PC-9 (cell line): ENCODE measurements at regions not wholly inside any gene's neighbourhood (a gene's known extent, or its start where the extent isn't known, plus 50 kb on each side); places are given as distances from the start of the nearest gene placed in this dataset.

Source experiments
- CTCF ChIP-seq: fragments of 200-600 bp; sonication (generic); conservative IDR thresholded peaks from 2 replicates; pipeline ENCODE4 v1.6.1; 2017; ENCODE audit warnings: mixed run types, antibody characterized with exemption, mild to moderate bottlenecking, moderate library complexity
- EZH2 ChIP-seq: fragments of 200-600 bp; sonication (generic); IDR thresholded peaks from 2 replicates; pipeline ENCODE4 v1.8.0; 2017; ENCODE audit warnings: antibody characterized with exemption, low read depth

DNA sequence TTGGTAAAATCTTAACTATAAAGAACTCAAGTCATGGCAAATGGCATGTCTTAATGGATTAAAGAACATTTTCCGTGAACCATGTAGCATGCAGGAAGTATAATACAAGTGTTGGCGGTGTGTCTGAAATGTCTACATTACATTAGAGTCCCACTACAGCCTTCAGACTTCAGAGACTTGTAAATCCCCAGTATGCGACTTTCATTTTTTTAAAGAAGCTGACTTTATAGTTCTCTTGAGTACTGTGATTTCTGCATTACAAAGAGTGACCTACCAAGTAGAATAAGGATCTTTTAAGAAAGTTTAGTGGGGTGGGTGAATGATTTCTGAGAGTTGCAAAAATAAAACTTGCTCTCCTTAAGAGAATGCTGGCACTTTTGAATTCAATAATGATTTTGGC lies 140.7 kb upstream of the FN1 start:
- TF ChIP-seq CTCF = no peak
- TF ChIP-seq EZH2 = no peak
